AG09319 (cell line): ENCODE measurements at regions not wholly inside any gene's neighbourhood (a gene's known extent, or its start where the extent isn't known, plus 50 kb on each side); places are given as distances from the start of the nearest gene placed in this dataset.

ENCODE experiments used
- DNase-seq: peaks from one replicate; pipeline ENCODE4 v3.0.0-alpha.2; 2010; ENCODE audit warnings: low read depth; ENCODE audit errors: extremely low read depth
- TF ChIP-seq, protein P1 (sequence below): IDR thresholded peaks from 2 replicates; pipeline ENCODE4 v1.5.1; 2011; ENCODE audit warnings: low read depth, mild to moderate bottlenecking, inconsistent platforms, low read length, moderate library complexity

DNA sequence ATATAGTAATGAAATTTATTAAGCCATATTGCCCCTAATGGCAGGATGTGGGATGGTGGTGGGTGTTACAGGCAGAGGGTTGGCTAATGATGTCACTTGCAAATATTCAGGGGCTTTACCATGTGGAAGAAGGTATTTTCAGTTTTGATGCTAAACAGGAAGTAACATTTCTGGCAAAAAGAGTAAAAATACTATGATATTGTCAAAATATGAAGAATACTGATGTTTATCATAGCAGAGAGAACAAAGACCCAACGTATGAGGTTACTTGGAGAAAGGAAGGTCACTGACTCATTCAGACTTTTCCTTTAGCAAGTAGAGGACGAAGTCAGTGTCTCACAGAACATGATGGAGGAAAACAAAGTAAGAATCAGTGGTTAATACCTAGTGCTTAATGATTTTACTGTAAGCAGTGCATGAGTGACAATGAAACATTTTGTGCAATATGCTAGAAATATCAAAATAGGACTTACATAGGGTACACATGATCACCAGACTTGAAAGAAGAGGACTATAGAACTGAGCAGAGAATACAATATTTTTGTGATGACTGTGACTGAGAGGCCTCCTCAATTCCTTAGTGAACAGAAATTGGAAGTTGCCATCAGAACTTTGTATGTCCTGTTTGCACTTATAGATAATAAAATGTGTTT lies 89.7 kb upstream of the STEAP4 start:
- TF ChIP-seq, protein P1, sequence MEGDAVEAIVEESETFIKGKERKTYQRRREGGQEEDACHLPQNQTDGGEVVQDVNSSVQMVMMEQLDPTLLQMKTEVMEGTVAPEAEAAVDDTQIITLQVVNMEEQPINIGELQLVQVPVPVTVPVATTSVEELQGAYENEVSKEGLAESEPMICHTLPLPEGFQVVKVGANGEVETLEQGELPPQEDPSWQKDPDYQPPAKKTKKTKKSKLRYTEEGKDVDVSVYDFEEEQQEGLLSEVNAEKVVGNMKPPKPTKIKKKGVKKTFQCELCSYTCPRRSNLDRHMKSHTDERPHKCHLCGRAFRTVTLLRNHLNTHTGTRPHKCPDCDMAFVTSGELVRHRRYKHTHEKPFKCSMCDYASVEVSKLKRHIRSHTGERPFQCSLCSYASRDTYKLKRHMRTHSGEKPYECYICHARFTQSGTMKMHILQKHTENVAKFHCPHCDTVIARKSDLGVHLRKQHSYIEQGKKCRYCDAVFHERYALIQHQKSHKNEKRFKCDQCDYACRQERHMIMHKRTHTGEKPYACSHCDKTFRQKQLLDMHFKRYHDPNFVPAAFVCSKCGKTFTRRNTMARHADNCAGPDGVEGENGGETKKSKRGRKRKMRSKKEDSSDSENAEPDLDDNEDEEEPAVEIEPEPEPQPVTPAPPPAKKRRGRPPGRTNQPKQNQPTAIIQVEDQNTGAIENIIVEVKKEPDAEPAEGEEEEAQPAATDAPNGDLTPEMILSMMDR, result no peak
- no peak for DNase-seq

GRCh38 chr7:88395715-88396114 lies 89.0 kb upstream of the STEAP4 start:
- TF ChIP-seq, protein P1, result no peak
- DNase-seq, result no peak

DNA sequence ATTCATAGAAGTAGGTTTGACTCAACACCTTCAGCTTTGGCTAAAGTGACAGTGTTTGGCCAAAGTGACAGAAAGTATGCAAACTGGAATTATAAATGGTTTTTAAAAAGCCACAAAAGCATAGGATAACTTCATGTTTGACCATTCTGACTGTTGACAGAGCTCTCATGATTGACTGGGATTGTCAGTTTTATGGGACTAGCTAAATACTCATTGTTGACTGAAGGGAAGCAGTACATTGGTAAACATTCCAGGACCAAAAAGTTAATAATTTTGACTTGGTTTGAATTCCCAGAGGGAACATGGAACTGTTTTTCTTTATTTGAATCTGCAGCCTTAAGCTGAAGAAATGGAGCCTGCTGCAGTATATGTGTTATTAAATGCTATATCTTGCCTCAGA lies 84.6 kb upstream of the STEAP4 start:
- DNase-seq, result no peak
- TF ChIP-seq, protein P1, result no peak

DNA sequence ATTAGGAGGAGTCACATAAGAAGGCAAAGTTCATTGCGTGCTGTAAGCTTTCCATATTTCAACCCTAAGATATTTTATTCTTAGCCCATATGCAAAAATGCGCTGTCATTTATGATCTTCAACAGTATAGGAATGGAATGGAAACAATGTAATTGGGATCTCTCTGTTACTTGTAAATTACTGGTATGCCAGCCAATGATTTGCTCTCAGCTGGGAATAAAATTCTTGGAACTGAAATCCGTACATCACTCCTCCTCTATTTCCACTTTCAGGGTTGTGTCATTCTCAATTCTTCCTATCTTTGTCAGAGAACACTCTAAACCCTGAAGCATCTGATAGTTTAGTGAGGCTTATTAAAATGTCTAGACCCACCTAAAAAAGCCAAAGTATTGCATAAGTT lies 80.7 kb upstream of the STEAP4 start:
- TF ChIP-seq, protein P1, result no peak
- DNase-seq, result no peak

GRCh38 chr7:88386665-88387156 lies 80.0 kb upstream of the STEAP4 start:
- TF ChIP-seq, protein P1, result no peak
- DNase-seq, result no peak

DNA sequence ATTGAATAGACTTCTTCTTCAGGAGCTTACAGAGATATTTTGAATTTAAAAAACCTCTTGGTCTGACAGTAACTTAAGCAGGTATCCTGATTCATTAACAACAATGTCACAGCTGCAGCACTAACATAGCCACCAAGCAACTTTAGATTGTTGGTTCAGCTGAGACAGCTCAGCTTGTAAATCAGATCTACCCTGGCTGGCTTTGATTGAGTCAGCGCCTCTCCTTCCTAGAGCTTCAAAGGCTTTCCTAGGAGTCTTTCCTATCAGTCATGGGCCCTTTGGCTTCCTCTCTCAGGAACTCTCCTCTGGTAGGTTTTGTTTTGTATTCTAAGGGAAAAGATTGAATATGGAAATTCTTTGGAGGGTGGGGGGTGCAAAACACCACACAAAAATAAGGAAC lies 70.7 kb upstream of the STEAP4 start:
- TF ChIP-seq, protein P1, result no peak
- DNase-seq, result no peak

- TF ChIP-seq, protein P1, result no peak
Observed at GRCh38 chr7:88368686-88369085, 62.0 kb upstream of the STEAP4 start.

More at GRCh38 chr7:88368686-88369085, 62.0 kb upstream of the STEAP4 start:
- DNase-seq, result no peak
